HEK293 (cell line): ENCODE measurements at regions not wholly inside any gene's neighbourhood (a gene's known extent, or its start where the extent isn't known, plus 50 kb on each side); places are given as distances from the start of the nearest gene placed in this dataset.

Experiments used
- BCL11B ChIP-seq: fragments of 450-650 bp; formaldehyde crosslinking; IDR thresholded peaks from 2 replicates; pipeline ENCODE4 v1.5.1; 2016; ENCODE audit warnings: low read depth, missing biosample characterization, missing genetic modification characterization
- GFI1B ChIP-seq: fragments of 450-650 bp; formaldehyde crosslinking; IDR thresholded peaks from 2 replicates; pipeline ENCODE4 v1.5.1; 2016; ENCODE audit warnings: missing biosample characterization, missing genetic modification characterization
- GLIS2 ChIP-seq: fragments of 450-650 bp; formaldehyde crosslinking; IDR thresholded peaks from 2 replicates; pipeline ENCODE4 v1.5.1; 2016; ENCODE audit warnings: missing biosample characterization, missing genetic modification characterization
- MZF1 ChIP-seq: fragments of 450-650 bp; formaldehyde crosslinking; IDR thresholded peaks from 2 replicates; pipeline ENCODE4 v1.5.1; 2017; ENCODE audit warnings: missing biosample characterization, missing genetic modification characterization, borderline replicate concordance
- OSR2 ChIP-seq: fragments of 450-650 bp; formaldehyde crosslinking; IDR thresholded peaks from 2 replicates; pipeline ENCODE4 v1.5.1; 2016; ENCODE audit warnings: missing biosample characterization, missing genetic modification characterization
- RBAK ChIP-seq: fragments of 450-650 bp; formaldehyde crosslinking; IDR thresholded peaks from 2 replicates; pipeline ENCODE4 v1.5.1; 2016; ENCODE audit warnings: missing biosample characterization, missing genetic modification characterization
- ZBTB1 ChIP-seq: fragments of 450-650 bp; formaldehyde crosslinking; IDR thresholded peaks from 2 replicates; pipeline ENCODE4 v1.5.1; 2016; ENCODE audit warnings: missing biosample characterization, missing genetic modification characterization
- ZBTB21 ChIP-seq: fragments of 450-650 bp; formaldehyde crosslinking; IDR thresholded peaks from 2 replicates; pipeline ENCODE4 v1.5.1; 2017; ENCODE audit warnings: missing biosample characterization, missing genetic modification characterization
- ZFP37 ChIP-seq: fragments of 450-650 bp; formaldehyde crosslinking; IDR thresholded peaks from 2 replicates; pipeline ENCODE4 v1.5.1; 2016; ENCODE audit warnings: missing biosample characterization, missing genetic modification characterization
- ZNF157 ChIP-seq: fragments of 450-650 bp; formaldehyde crosslinking; IDR thresholded peaks from 2 replicates; pipeline ENCODE4 v1.5.1; 2016; ENCODE audit warnings: missing biosample characterization, missing genetic modification characterization
- ZNF175 ChIP-seq: fragments of 450-650 bp; formaldehyde crosslinking; IDR thresholded peaks from 2 replicates; pipeline ENCODE4 v1.5.1; 2016; ENCODE audit warnings: missing biosample characterization, missing genetic modification characterization
- ZNF202 ChIP-seq: fragments of 450-650 bp; formaldehyde crosslinking; IDR thresholded peaks from 2 replicates; pipeline ENCODE4 v1.5.1; 2016; ENCODE audit warnings: missing biosample characterization, missing genetic modification characterization, borderline replicate concordance
- ZNF214 ChIP-seq: fragments of 450-650 bp; formaldehyde crosslinking; IDR thresholded peaks from 2 replicates; pipeline ENCODE4 v1.5.1; 2017; ENCODE audit warnings: missing biosample characterization, mild to moderate bottlenecking, missing genetic modification characterization, borderline replicate concordance
- ZNF23 ChIP-seq: fragments of 450-650 bp; formaldehyde crosslinking; IDR thresholded peaks from 2 replicates; pipeline ENCODE4 v1.5.1; 2016; ENCODE audit warnings: missing biosample characterization, missing genetic modification characterization, borderline replicate concordance
- ZNF266 ChIP-seq: fragments of 450-650 bp; formaldehyde crosslinking; IDR thresholded peaks from 2 replicates; pipeline ENCODE4 v1.5.1; 2016; ENCODE audit warnings: missing biosample characterization, missing genetic modification characterization, low read depth
- ZNF302 ChIP-seq: fragments of 450-650 bp; formaldehyde crosslinking; IDR thresholded peaks from 2 replicates; pipeline ENCODE4 v1.5.1; 2016; ENCODE audit warnings: missing biosample characterization, missing genetic modification characterization, low read depth
- ZNF426 ChIP-seq: fragments of 450-650 bp; formaldehyde crosslinking; IDR thresholded peaks from 2 replicates; pipeline ENCODE4 v1.5.1; 2017; ENCODE audit warnings: missing biosample characterization, missing genetic modification characterization, mild to moderate bottlenecking, inconsistent platforms, moderate library complexity
- ZNF510 ChIP-seq: fragments of 450-650 bp; formaldehyde crosslinking; IDR thresholded peaks from 2 replicates; pipeline ENCODE4 v1.5.1; 2018; ENCODE audit warnings: mild to moderate bottlenecking, missing genetic modification characterization, missing biosample characterization; ENCODE audit not compliant: insufficient replicate concordance
- ZNF514 ChIP-seq: fragments of 450-650 bp; formaldehyde crosslinking; IDR thresholded peaks from 2 replicates; pipeline ENCODE4 v1.5.1; 2016; ENCODE audit warnings: missing biosample characterization, missing genetic modification characterization
- ZNF529 ChIP-seq: fragments of 450-650 bp; formaldehyde crosslinking; IDR thresholded peaks from 2 replicates; pipeline ENCODE4 v1.5.1; 2017; ENCODE audit warnings: missing genetic modification characterization, missing biosample characterization; ENCODE audit not compliant: insufficient replicate concordance
- ZNF548 ChIP-seq: fragments of 450-650 bp; formaldehyde crosslinking; IDR thresholded peaks from 2 replicates; pipeline ENCODE4 v1.5.1; 2016; ENCODE audit warnings: missing biosample characterization, missing genetic modification characterization
- ZNF623 ChIP-seq: fragments of 450-650 bp; formaldehyde crosslinking; IDR thresholded peaks from 2 replicates; pipeline ENCODE4 v1.5.1; 2016; ENCODE audit warnings: missing biosample characterization, missing genetic modification characterization
- ZNF664 ChIP-seq: fragments of 450-650 bp; formaldehyde crosslinking; IDR thresholded peaks from 2 replicates; pipeline ENCODE4 v1.5.1; 2016; ENCODE audit warnings: missing biosample characterization, missing genetic modification characterization
- ZNF701 ChIP-seq: fragments of 450-650 bp; formaldehyde crosslinking; IDR thresholded peaks from 2 replicates; pipeline ENCODE4 v1.5.1; 2016; ENCODE audit warnings: missing biosample characterization, missing genetic modification characterization
- ZNF707 ChIP-seq: fragments of 450-650 bp; formaldehyde crosslinking; IDR thresholded peaks from 2 replicates; pipeline ENCODE4 v1.5.1; 2016; ENCODE audit warnings: missing biosample characterization, missing genetic modification characterization
- ZNF843 ChIP-seq: fragments of 450-650 bp; formaldehyde crosslinking; IDR thresholded peaks from 2 replicates; pipeline ENCODE4 v1.5.1; 2016; ENCODE audit warnings: missing biosample characterization, missing genetic modification characterization
- ZSCAN23 ChIP-seq: fragments of 450-650 bp; formaldehyde crosslinking; IDR thresholded peaks from 2 replicates; pipeline ENCODE4 v1.5.1; 2016; ENCODE audit warnings: missing biosample characterization, missing genetic modification characterization
- TF ChIP-seq, protein P1 (sequence below): fragments of 450-650 bp; formaldehyde crosslinking; IDR thresholded peaks from 2 replicates; pipeline ENCODE4 v1.5.1; 2016; ENCODE audit warnings: missing biosample characterization, missing genetic modification characterization
- TF ChIP-seq, protein P2 (sequence below): fragments of 450-650 bp; formaldehyde crosslinking; IDR thresholded peaks from 2 replicates; pipeline ENCODE4 v1.5.1; 2016; ENCODE audit warnings: missing biosample characterization, missing genetic modification characterization
- TF ChIP-seq, protein P3 (sequence below): fragments of 450-650 bp; formaldehyde crosslinking; IDR thresholded peaks from 2 replicates; pipeline ENCODE4 v1.5.1; 2016; ENCODE audit warnings: missing biosample characterization, missing genetic modification characterization
- TF ChIP-seq, protein P4 (sequence below): fragments of 450-650 bp; formaldehyde crosslinking; conservative IDR thresholded peaks from 2 replicates; pipeline ENCODE4 v1.5.1; 2016; ENCODE audit warnings: low read depth, missing biosample characterization, missing genetic modification characterization

DNA sequence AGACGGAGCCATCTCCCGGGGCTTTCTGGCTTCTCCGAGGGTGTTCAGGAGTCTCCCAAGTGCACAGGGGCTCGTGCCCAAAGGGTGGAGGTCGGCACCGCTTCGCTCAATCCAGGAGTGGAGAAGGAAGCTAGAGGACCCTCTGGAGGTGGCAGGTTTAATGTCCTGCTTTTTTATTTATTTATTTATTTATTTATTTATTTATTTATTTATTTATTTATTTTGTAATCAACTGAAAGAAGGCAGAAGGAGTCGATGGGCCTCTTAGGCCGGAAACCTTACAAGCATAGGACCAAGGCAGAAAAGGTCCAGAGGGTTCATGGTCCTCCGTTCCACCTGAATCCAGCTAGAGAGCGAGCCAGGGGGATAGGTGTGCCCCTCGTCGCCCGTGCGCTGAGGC lies 289.4 kb upstream of the AGTR2 start (continued):
- TF ChIP-seq ZNF514 (tag by site-specific recombination) (peak; percentile 97), ZSCAN23 (tag by site-specific recombination) (peak; percentile 89), ZNF266 (tag by site-specific recombination) (peak; percentile 99), ZNF701 (0 out of 2 replicates have a peak, but pooled peaks have one; percentile 51), ZBTB1 (tag by site-specific recombination) (peak; percentile 96), MZF1 (tag by site-specific recombination) (peak; percentile 76; the same call in 1 of the 2 replicates), ZNF202 (tag by site-specific recombination) (peak; percentile 100), ZNF426 (tag by site-specific recombination) (peak; percentile 100), ZNF510 (tag by site-specific recombination) (peak; percentile 99), ZNF302 (tag by site-specific recombination) (peak; percentile 96), RBAK (tag by site-specific recombination) (peak; percentile 86), ZNF175 (tag by site-specific recombination) (peak; percentile 80; the same call in 1 of the 2 replicates), ZNF23 (tag by site-specific recombination) (peak; percentile 71; the same call in 1 of the 2 replicates), GLIS2 (tag by site-specific recombination) (peak; percentile 41; the same call in 1 of the 2 replicates), ZFP37 (tag by site-specific recombination) (peak; percentile 99), OSR2 (peak; percentile 43; the same call in 1 of the 2 replicates), ZNF157 (tag by site-specific recombination) (peak; percentile 52; the same call in 1 of the 2 replicates), ZNF707 (tag by site-specific recombination) (peak; percentile 19; the same call in 1 of the 2 replicates), ZNF623 (peak; percentile 93), ZNF214 (tag by site-specific recombination) (peak; percentile 49; the same call in 1 of the 2 replicates), ZBTB21 (tag by site-specific recombination) (peak; percentile 93), GFI1B (tag by site-specific recombination) (peak; percentile 96), ZNF548 (0 out of 2 replicates have a peak, but pooled peaks have one; percentile 55), ZNF664 (tag by site-specific recombination) (peak; percentile 96), ZNF529 (tag by site-specific recombination) (peak; percentile 92), BCL11B (tag by site-specific recombination) (peak; percentile 87; the same call in 1 of the 2 replicates), ZNF843 (tag by site-specific recombination) (0 out of 2 replicates have a peak, but pooled peaks have one; percentile 36)
- TF ChIP-seq, protein P1, sequence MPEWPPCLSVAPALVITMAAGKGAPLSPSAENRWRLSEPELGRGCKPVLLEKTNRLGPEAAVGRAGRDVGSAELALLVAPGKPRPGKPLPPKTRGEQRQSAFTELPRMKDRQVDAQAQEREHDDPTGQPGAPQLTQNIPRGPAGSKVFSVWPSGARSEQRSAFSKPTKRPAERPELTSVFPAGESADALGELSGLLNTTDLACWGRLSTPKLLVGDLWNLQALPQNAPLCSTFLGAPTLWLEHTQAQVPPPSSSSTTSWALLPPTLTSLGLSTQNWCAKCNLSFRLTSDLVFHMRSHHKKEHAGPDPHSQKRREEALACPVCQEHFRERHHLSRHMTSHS = peak; percentile 78; the same call in 1 of the 2 replicates
- TF ChIP-seq, protein P2, sequence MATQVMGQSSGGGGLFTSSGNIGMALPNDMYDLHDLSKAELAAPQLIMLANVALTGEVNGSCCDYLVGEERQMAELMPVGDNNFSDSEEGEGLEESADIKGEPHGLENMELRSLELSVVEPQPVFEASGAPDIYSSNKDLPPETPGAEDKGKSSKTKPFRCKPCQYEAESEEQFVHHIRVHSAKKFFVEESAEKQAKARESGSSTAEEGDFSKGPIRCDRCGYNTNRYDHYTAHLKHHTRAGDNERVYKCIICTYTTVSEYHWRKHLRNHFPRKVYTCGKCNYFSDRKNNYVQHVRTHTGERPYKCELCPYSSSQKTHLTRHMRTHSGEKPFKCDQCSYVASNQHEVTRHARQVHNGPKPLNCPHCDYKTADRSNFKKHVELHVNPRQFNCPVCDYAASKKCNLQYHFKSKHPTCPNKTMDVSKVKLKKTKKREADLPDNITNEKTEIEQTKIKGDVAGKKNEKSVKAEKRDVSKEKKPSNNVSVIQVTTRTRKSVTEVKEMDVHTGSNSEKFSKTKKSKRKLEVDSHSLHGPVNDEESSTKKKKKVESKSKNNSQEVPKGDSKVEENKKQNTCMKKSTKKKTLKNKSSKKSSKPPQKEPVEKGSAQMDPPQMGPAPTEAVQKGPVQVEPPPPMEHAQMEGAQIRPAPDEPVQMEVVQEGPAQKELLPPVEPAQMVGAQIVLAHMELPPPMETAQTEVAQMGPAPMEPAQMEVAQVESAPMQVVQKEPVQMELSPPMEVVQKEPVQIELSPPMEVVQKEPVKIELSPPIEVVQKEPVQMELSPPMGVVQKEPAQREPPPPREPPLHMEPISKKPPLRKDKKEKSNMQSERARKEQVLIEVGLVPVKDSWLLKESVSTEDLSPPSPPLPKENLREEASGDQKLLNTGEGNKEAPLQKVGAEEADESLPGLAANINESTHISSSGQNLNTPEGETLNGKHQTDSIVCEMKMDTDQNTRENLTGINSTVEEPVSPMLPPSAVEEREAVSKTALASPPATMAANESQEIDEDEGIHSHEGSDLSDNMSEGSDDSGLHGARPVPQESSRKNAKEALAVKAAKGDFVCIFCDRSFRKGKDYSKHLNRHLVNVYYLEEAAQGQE (tag by site-specific recombination) = peak; percentile 89
- TF ChIP-seq, protein P3, sequence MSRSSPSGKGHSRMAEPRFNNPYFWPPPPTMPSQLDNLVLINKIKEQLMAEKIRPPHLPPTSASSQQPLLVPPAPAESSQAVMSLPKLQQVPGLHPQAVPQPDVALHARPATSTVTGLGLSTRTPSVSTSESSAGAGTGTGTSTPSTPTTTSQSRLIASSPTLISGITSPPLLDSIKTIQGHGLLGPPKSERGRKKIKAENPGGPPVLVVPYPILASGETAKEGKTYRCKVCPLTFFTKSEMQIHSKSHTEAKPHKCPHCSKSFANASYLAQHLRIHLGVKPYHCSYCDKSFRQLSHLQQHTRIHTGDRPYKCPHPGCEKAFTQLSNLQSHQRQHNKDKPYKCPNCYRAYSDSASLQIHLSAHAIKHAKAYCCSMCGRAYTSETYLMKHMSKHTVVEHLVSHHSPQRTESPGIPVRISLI (tag by site-specific recombination) = 0 out of 2 replicates have a peak, but pooled peaks have one; percentile 27
- TF ChIP-seq, protein P4, sequence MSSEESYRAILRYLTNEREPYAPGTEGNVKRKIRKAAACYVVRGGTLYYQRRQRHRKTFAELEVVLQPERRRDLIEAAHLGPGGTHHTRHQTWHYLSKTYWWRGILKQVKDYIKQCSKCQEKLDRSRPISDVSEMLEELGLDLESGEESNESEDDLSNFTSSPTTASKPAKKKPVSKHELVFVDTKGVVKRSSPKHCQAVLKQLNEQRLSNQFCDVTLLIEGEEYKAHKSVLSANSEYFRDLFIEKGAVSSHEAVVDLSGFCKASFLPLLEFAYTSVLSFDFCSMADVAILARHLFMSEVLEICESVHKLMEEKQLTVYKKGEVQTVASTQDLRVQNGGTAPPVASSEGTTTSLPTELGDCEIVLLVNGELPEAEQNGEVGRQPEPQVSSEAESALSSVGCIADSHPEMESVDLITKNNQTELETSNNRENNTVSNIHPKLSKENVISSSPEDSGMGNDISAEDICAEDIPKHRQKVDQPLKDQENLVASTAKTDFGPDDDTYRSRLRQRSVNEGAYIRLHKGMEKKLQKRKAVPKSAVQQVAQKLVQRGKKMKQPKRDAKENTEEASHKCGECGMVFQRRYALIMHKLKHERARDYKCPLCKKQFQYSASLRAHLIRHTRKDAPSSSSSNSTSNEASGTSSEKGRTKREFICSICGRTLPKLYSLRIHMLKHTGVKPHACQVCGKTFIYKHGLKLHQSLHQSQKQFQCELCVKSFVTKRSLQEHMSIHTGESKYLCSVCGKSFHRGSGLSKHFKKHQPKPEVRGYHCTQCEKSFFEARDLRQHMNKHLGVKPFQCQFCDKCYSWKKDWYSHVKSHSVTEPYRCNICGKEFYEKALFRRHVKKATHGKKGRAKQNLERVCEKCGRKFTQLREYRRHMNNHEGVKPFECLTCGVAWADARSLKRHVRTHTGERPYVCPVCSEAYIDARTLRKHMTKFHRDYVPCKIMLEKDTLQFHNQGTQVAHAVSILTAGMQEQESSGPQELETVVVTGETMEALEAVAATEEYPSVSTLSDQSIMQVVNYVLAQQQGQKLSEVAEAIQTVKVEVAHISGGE (tag by site-specific recombination) = peak; percentile 94
